B cell (primary cell): ENCODE measurements at regions not wholly inside any gene's neighbourhood (a gene's known extent, or its start where the extent isn't known, plus 50 kb on each side); places are given as distances from the start of the nearest gene placed in this dataset.

Experiments used
- ATAC-seq: fragments of 200-7000 bp; cut with Tn5 transposase; one replicate; pipeline ENCODE4 v1.10.0; 2021; ENCODE audit warnings: low read depth, mild to moderate bottlenecking, moderate number of reproducible peaks, moderate library complexity
- CTCF ChIA-PET: fragments of 350-600 bp; sonication (Branson Sonifier 250); formaldehyde crosslinking; loops from one replicate; lab custom pipeline; 2021; ENCODE audit warnings: antibody characterized with exemption, inconsistent platforms; lab: Charles Lee
- POLR2A ChIA-PET: fragments of 350-600 bp; sonication (Branson Sonifier 250); formaldehyde crosslinking; loops from one replicate; lab custom pipeline; 2021; ENCODE audit warnings: antibody characterized with exemption; lab: Charles Lee
- DNase-seq: peaks from one replicate; pipeline ENCODE4 v3.0.0; 2013
- H2AFZ ChIP-seq: 2 replicates; pipeline ENCODE4 v1.6.1; 2012; ENCODE audit warnings: mild to moderate bottlenecking, low read depth, low read length; ENCODE audit not compliant: insufficient read depth, poor library complexity, severe bottlenecking
- H3K27ac ChIP-seq, 2 donors: 1 replicate in 1 of 2; 2 replicates in 1 of 2; pipeline ENCODE4 v1.5.1; 2012 to 2013; ENCODE audit warnings: low read length in 2 of 2, mild to moderate bottlenecking in 2 of 2, moderate library complexity in 1 of 2
- H3K27me3 ChIP-seq, 4 experiments: fragments of 200-600 bp in 1 of 4; sonication (generic) in 1 of 4; replicated peaks in 1 of 4; 1 replicate in 2 of 4; 2 replicates in 2 of 4; pipeline versions ENCODE4 v1.6.1 to v1.7.0; 2013 to 2016; ENCODE audit warnings: low read length in 3 of 4, mild to moderate bottlenecking in 2 of 4, mixed read lengths in 1 of 4, moderate library complexity in 1 of 4; ENCODE audit not compliant: insufficient read depth in 4 of 4, control insufficient read depth in 3 of 4; ENCODE audit errors: control extremely low read depth in 1 of 4
- H3K36me3 ChIP-seq, 2 experiments: replicated peaks in 1 of 2; 1 replicate in 1 of 2; 2 replicates in 1 of 2; pipeline versions ENCODE4 v1.6.1 to v1.7.1; 2013; ENCODE audit warnings: low read length in 1 of 2; ENCODE audit not compliant: insufficient read depth in 2 of 2, control insufficient read depth in 1 of 2; ENCODE audit errors: control extremely low read depth in 1 of 2, extremely low read depth in 1 of 2
- H3K4me1 ChIP-seq, 2 donors: fragments of 200-600 bp in 1 of 2; sonication (generic) in 1 of 2; 1 replicate in 1 of 2; 2 replicates in 1 of 2; pipeline versions ENCODE4 v1.5.1 to v1.6.1; 2013 to 2017; ENCODE audit warnings: low read length in 2 of 2; ENCODE audit not compliant: control insufficient read depth in 2 of 2, insufficient read depth in 2 of 2
- H3K4me2 ChIP-seq: replicated peaks from 2 replicates; pipeline ENCODE3; 2012; ENCODE audit warnings: mild to moderate bottlenecking, low read depth, low read length; ENCODE audit not compliant: poor library complexity, severe bottlenecking
- H3K4me3 ChIP-seq, 5 experiments: fragments of 200-600 bp in 1 of 5; sonication (generic) in 1 of 5; 1 replicate in 3 of 5; 2 replicates in 2 of 5; pipeline versions ENCODE4 v1.5.1 to v1.7.0; 2011 to 2016; ENCODE audit warnings: low read length in 4 of 5, mild to moderate bottlenecking in 4 of 5, low read depth in 2 of 5, control low read depth in 1 of 5, moderate library complexity in 1 of 5; ENCODE audit not compliant: insufficient read depth in 1 of 5; ENCODE audit errors: control extremely low read depth in 1 of 5, extremely low read depth in 1 of 5
- H3K79me2 ChIP-seq: fragments of 200-600 bp; sonication (generic); one replicate; pipeline ENCODE4 v1.6.0; 2016; ENCODE audit warnings: low read length; ENCODE audit not compliant: control insufficient read depth, insufficient read depth
- H3K9ac ChIP-seq: fragments of 200-600 bp; sonication (generic); 2 replicates; pipeline ENCODE4 v1.6.1; 2017; ENCODE audit warnings: mild to moderate bottlenecking, low read length, moderate library complexity
- H3K9me3 ChIP-seq, 3 donors: one replicate each; pipeline versions ENCODE4 v1.6.1 to v1.7.1; 2013; ENCODE audit warnings: low read length in 2 of 3; ENCODE audit not compliant: control insufficient read depth in 2 of 3, insufficient read depth in 1 of 3; ENCODE audit errors: control extremely low read depth in 1 of 3
- H4K20me1 ChIP-seq: 2 replicates; pipeline ENCODE4 v1.6.0; 2012; ENCODE audit warnings: mild to moderate bottlenecking, low read length; ENCODE audit not compliant: insufficient read depth, control insufficient read depth, poor library complexity, severe bottlenecking
- H3K27ac Mint-ChIP-seq: one replicate; pipeline ENCODE4 v1.8.0; 2021; ENCODE audit warnings: mixed read lengths
- H3K27me3 Mint-ChIP-seq: one replicate; pipeline ENCODE4 v1.8.0; 2021; ENCODE audit warnings: mixed read lengths
- H3K4me1 Mint-ChIP-seq: one replicate; pipeline ENCODE4 v1.8.0; 2021; ENCODE audit warnings: mixed read lengths
- H3K4me3 Mint-ChIP-seq: one replicate; pipeline ENCODE4 v1.8.0; 2021; ENCODE audit warnings: mixed read lengths
- H3K9me3 Mint-ChIP-seq: one replicate; pipeline ENCODE4 v1.8.0; 2022; ENCODE audit warnings: mixed read lengths; ENCODE audit not compliant: insufficient read depth
- EZH2 ChIP-seq: IDR thresholded peaks from 2 replicates; pipeline ENCODE4 v1.6.1; 2012; ENCODE audit warnings: borderline replicate concordance, low read depth, mild to moderate bottlenecking, moderate library complexity, low read length; ENCODE audit not compliant: insufficient read depth, poor library complexity, severe bottlenecking
- WGBS: methylation state at CpG from one replicate; pipeline ENCODE4 v1.1.5; 2013; ENCODE audit warnings: missing lambda C conversion rate; ENCODE audit not compliant: insufficient coverage; 5-methylcytosine and 5-hydroxymethylcytosine counted together
- intact Hi-C: fragments of 100-400 bp; cut with micrococcal nuclease; formaldehyde crosslinking; loops from one replicate; pipeline ENCODE4 v1.10.0; 2022
- TF ChIP-seq, protein P1 (sequence below): fragments of 200-600 bp; IDR thresholded peaks from one replicate; pipeline ENCODE4 v1.8.0; 2022; ENCODE audit warnings: antibody characterized with exemption, mild to moderate bottlenecking

DNA sequence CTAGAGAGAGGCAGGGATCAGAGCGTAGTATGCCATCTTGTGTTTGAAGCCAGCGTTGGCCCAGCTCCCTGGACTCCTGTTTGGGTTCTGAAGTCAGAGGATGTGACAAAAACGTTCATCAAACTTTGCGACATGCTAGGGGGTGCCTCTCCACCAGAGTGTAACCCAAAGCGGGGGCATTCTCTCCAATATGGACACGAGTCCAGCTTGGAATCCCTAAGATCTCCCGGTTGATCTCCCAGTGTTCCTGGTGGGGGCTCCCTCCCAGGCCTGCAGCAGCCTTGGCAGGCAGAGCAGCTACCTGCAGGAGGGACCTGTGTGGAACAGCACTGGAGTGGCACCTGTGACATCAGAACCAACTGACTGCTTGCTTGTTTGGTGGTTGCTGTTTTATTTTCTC is 218.8 kb upstream of the ECI2 start:
- peaks cover 27% of the 10 kb centered on the region for H3K27me3 Mint-ChIP-seq
- H3K9me3 Mint-ChIP-seq = peaks cover 2% of the 10 kb centered on the region
- Histone ChIP-seq H2AFZ (no peak overlapping the region), H3K4me3 (no peak overlapping the region), H3K9me3 (peaks cover 0 to 5% (median 0%) of the 10 kb centered on the region in 3 donors), H3K27ac (no peak overlapping the region), H3K79me2 (no peaks in the 10 kb centered on the region), H3K4me1 (no peaks in the 10 kb centered on the region), H3K9ac (no peak overlapping the region), H3K27me3 (peaks cover 0 to 5% (median 0%) of the 10 kb centered on the region in 4 experiments), H4K20me1 (no peaks in the 10 kb centered on the region), H3K4me2 (no peak overlapping the region), H3K36me3 (no peaks in the 10 kb centered on the region)
- H3K4me3 Mint-ChIP-seq = no peak overlapping the region
- DNase-seq (no peak), ATAC-seq (no peak)
- no peak overlapping the region for H3K27ac Mint-ChIP-seq
- intact Hi-C loops = no loop called here
- H3K4me1 Mint-ChIP-seq = no peaks in the 10 kb centered on the region
- 88% methylated on average over 7 of the region's 7 CpGs for WGBS
- POLR2A ChIA-PET = no interaction called here
- CTCF ChIA-PET = no interaction called here
- no peak for TF ChIP-seq EZH2
- TF ChIP-seq, protein P1, sequence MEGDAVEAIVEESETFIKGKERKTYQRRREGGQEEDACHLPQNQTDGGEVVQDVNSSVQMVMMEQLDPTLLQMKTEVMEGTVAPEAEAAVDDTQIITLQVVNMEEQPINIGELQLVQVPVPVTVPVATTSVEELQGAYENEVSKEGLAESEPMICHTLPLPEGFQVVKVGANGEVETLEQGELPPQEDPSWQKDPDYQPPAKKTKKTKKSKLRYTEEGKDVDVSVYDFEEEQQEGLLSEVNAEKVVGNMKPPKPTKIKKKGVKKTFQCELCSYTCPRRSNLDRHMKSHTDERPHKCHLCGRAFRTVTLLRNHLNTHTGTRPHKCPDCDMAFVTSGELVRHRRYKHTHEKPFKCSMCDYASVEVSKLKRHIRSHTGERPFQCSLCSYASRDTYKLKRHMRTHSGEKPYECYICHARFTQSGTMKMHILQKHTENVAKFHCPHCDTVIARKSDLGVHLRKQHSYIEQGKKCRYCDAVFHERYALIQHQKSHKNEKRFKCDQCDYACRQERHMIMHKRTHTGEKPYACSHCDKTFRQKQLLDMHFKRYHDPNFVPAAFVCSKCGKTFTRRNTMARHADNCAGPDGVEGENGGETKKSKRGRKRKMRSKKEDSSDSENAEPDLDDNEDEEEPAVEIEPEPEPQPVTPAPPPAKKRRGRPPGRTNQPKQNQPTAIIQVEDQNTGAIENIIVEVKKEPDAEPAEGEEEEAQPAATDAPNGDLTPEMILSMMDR = no peak

DNA sequence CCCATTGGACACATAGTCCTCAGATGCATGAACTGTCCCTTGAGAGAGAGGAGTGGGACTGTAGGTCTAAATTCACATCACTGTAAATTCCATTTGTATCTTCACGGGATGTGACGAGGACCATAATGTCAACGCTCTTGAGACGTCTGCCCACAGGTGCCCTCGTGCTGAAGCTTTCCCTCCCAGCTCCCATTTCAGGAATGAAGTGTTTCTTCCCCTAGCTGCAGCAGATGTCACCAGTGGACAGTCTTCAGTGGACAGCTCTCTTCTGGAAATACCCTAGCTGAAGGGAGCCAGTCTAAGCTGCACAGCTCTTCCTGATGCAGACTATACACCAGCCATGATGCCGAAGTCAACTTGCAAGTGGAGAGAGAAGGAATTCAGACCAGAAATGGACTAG is 217.4 kb upstream of the ECI2 start:
- Histone ChIP-seq H3K79me2 (no peaks in the 10 kb centered on the region), H3K9ac (no peak overlapping the region), H3K27me3 (peaks cover 0 to 5% (median under 1%) of the 10 kb centered on the region in 4 experiments), H4K20me1 (no peaks in the 10 kb centered on the region), H3K4me1 (no peaks in the 10 kb centered on the region), H2AFZ (no peak overlapping the region), H3K4me3 (no peak overlapping the region), H3K9me3 (no peaks in the 10 kb centered on the region), H3K36me3 (no peaks in the 10 kb centered on the region), H3K27ac (no peak overlapping the region), H3K4me2 (no peak overlapping the region)
- H3K27ac Mint-ChIP-seq = no peak overlapping the region
- 92% methylated on average over 6 of the region's 6 CpGs for WGBS
- ChIA-PET CTCF (no interaction called here), POLR2A (no interaction called here)
- intact Hi-C loops = no loop called here
- ATAC-seq (no peak), DNase-seq (no peak)
- H3K4me3 Mint-ChIP-seq = no peak overlapping the region
- H3K27me3 Mint-ChIP-seq = peaks cover 32% of the 10 kb centered on the region
- TF ChIP-seq, protein P1 = no peak
- TF ChIP-seq EZH2 = no peak
- peaks cover 2% of the 10 kb centered on the region for H3K9me3 Mint-ChIP-seq
- peaks cover 4% of the 10 kb centered on the region for H3K4me1 Mint-ChIP-seq
